ENCODE measurements at regions not wholly inside any gene's neighbourhood (a gene's known extent, or its start where the extent isn't known, plus 50 kb on each side); places are given as distances from the start of the nearest gene placed in this dataset.

DNA sequence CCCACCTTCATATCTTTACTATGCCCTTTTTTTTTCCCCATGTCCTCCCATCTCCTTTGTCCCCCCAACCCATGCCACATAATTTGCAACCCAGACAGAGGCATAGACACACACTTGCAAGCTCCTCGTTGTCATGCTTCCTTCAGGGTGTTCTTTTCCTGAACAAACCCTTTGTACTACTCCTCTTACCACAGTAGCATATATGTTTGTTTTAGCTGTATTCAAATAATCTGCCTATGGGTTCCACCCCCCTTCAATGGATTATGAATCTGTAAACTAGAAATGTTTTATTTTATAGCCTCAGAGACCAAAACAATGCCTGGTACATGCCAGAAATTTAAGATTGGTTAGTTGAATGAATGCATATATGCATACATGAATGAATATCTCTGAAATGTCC, 307.1 kb upstream of the E2F7 start:
- TF ChIP-seq POLR2A (IDR thresholded peaks at IDR 0.05; ENCODE audit: low read depth, low read length) = no peak
- no peak for TF ChIP-seq TAF1 (IDR thresholded peaks at IDR 0.05; ENCODE audit: borderline replicate concordance, low read depth, low read length)
- no peak for TF ChIP-seq POLR2AphosphoS5 (IDR thresholded peaks at IDR 0.05; ENCODE audit: low read depth, low read length)

Measured in GM12892 (cell line).